Breast epithelium (tissue), 3 donors: ENCODE measurements at regions not wholly inside any gene's neighbourhood (a gene's known extent, or its start where the extent isn't known, plus 50 kb on each side); places are given as distances from the start of the nearest gene placed in this dataset.

Source experiments
- CTCF ChIP-seq, 3 donors: fragments of 450-650 bp; IDR thresholded peaks; one replicate each; pipeline ENCODE4 v1.5.1; 2016 to 2017; ENCODE audit warnings: antibody characterized with exemption in 3 of 3, mild to moderate bottlenecking in 3 of 3, moderate library complexity in 3 of 3
- POLR2A ChIP-seq: fragments of 450-650 bp; IDR thresholded peaks from one replicate; pipeline ENCODE4 v1.6.1; 2016; ENCODE audit warnings: antibody characterized with exemption, mild to moderate bottlenecking, moderate library complexity

- no peak for TF ChIP-seq CTCF (IDR thresholded peaks at IDR 0.05)
- no peak for TF ChIP-seq POLR2A
Observed at GRCh38 chr7:104271948-104272347, 56.5 kb upstream of the LHFPL3 start.
